SU-DHL-6 (cell line): ENCODE measurements at regions not wholly inside any gene's neighbourhood (a gene's known extent, or its start where the extent isn't known, plus 50 kb on each side); places are given as distances from the start of the nearest gene placed in this dataset.

Source experiments
- CTCF ChIP-seq: fragments of 200-600 bp; sonication (generic); IDR thresholded peaks from one replicate; pipeline ENCODE4 v1.5.1; 2017; ENCODE audit warnings: antibody characterized with exemption, mild to moderate bottlenecking, low read length, moderate library complexity; ENCODE audit not compliant: insufficient read depth, poor library complexity, severe bottlenecking
- EZH2phosphoT487 ChIP-seq: fragments of 200-600 bp; sonication (generic), shearing (Covaris generic); conservative IDR thresholded peaks from 2 replicates; pipeline ENCODE4 v1.6.1; 2018; ENCODE audit warnings: mild to moderate bottlenecking, antibody characterized with exemption, low read length, moderate library complexity, mixed read lengths

GRCh38 chr3:88283242-88283592 is 133.5 kb downstream of the C3orf38 start:
- no peak for TF ChIP-seq CTCF
- TF ChIP-seq EZH2phosphoT487, result no peak
